SU-DHL-6 (cell line): ENCODE measurements at regions not wholly inside any gene's neighbourhood (a gene's known extent, or its start where the extent isn't known, plus 50 kb on each side); places are given as distances from the start of the nearest gene placed in this dataset.

Experiments used
- H2AFZ ChIP-seq: fragments of 200-600 bp; sonication (generic); 2 replicates; pipeline ENCODE4 v1.6.1; 2014; ENCODE audit warnings: low read depth, mild to moderate bottlenecking, moderate library complexity, mixed read lengths, antibody characterized with exemption, low read length; ENCODE audit not compliant: severe bottlenecking
- H3F3A ChIP-seq: fragments of 200-600 bp; shearing (Covaris generic); 2 replicates; pipeline ENCODE4 v1.6.0; 2016; ENCODE audit warnings: antibody characterized with exemption, mild to moderate bottlenecking; ENCODE audit not compliant: insufficient read depth
- H3K27ac ChIP-seq: fragments of 200-600 bp; sonication (generic); 2 replicates; pipeline ENCODE4 v1.5.1; 2016; ENCODE audit warnings: low read depth, mild to moderate bottlenecking, low read length, moderate library complexity, mixed read lengths
- H3K27me3 ChIP-seq: fragments of 200-600 bp; sonication (generic), shearing (Covaris generic); 2 replicates; pipeline ENCODE4 v1.6.0; 2014; ENCODE audit warnings: mild to moderate bottlenecking, low read length
- H3K36me3 ChIP-seq: fragments of 200-600 bp; sonication (generic); 2 replicates; pipeline ENCODE4 v1.6.1; 2014; ENCODE audit warnings: mild to moderate bottlenecking, low read length, mixed read lengths
- H3K4me2 ChIP-seq: fragments of 300-600, 200-600 bp; shearing (Covaris generic), sonication (generic); 2 replicates; pipeline ENCODE4 v1.6.0; 2014; ENCODE audit warnings: low read length, low read depth, mild to moderate bottlenecking; ENCODE audit not compliant: poor library complexity, severe bottlenecking
- H3K4me3 ChIP-seq: fragments of 200-600 bp; sonication (generic); 2 replicates; pipeline ENCODE4 v1.5.1; 2014; ENCODE audit warnings: antibody characterized with exemption, low read length, mild to moderate bottlenecking, mixed read lengths; ENCODE audit not compliant: insufficient read depth, poor library complexity, severe bottlenecking
- H3K79me2 ChIP-seq: fragments of 200-600 bp; sonication (generic); 2 replicates; pipeline ENCODE4 v1.6.1; 2014; ENCODE audit warnings: mild to moderate bottlenecking, low read length, moderate library complexity; ENCODE audit not compliant: insufficient read depth
- H3K9ac ChIP-seq: fragments of 200-600 bp; sonication (generic); 2 replicates; pipeline ENCODE4 v1.7.0; 2014; ENCODE audit warnings: mild to moderate bottlenecking, low read length
- H3K9me2 ChIP-seq: fragments of 200-600 bp; sonication (generic); replicated peaks from 2 replicates; pipeline ENCODE4 v1.6.1; 2014; ENCODE audit warnings: low read length; ENCODE audit not compliant: insufficient read depth
- H3K9me3 ChIP-seq: fragments of 200-600 bp; sonication (generic); 2 replicates; pipeline ENCODE4 v1.6.1; 2014; ENCODE audit warnings: low read length, mixed read lengths; ENCODE audit not compliant: insufficient read depth
- H4K20me1 ChIP-seq: fragments of 200-600 bp; sonication (generic); 2 replicates; pipeline ENCODE4 v1.6.1; 2014; ENCODE audit warnings: low read depth, mild to moderate bottlenecking, antibody characterized with exemption, low read length, moderate library complexity, mixed read lengths
- EZH2phosphoT487 ChIP-seq: fragments of 200-600 bp; sonication (generic), shearing (Covaris generic); conservative IDR thresholded peaks from 2 replicates; pipeline ENCODE4 v1.6.1; 2018; ENCODE audit warnings: mild to moderate bottlenecking, antibody characterized with exemption, low read length, moderate library complexity, mixed read lengths
- TF ChIP-seq, protein P1 (sequence below): fragments of 200-600 bp; sonication (generic); IDR thresholded peaks from one replicate; pipeline ENCODE4 v1.5.1; 2017; ENCODE audit warnings: antibody characterized with exemption, mild to moderate bottlenecking, low read length, moderate library complexity; ENCODE audit not compliant: insufficient read depth, poor library complexity, severe bottlenecking

DNA sequence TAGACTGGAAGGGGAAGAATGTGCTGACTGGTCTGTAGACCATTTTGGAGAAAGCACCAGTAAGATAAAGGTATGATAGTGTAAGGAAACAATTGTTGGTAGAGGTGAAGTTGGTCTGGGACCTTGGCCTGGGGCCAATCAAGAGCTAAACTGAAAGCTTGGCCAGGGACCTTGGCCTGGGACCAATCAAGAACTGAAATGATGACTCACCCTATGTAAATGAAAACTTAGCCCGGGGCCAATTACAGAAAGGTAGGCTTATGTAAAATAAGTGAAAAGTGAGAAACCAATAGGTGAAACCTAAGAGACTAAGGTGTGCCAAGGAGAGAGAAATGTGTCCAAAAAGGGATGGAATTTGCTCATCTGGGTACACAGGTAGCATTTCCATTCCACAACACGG is 776.0 kb downstream of the C12orf50 start:
- no peak overlapping the region for H3K9ac ChIP-seq
- no peaks in the 10 kb centered on the region for H3F3A ChIP-seq
- no peak overlapping the region for H3K4me3 ChIP-seq
- H3K4me2 ChIP-seq, result no peak overlapping the region
- no peaks in the 10 kb centered on the region for H3K36me3 ChIP-seq
- TF ChIP-seq, protein P1, sequence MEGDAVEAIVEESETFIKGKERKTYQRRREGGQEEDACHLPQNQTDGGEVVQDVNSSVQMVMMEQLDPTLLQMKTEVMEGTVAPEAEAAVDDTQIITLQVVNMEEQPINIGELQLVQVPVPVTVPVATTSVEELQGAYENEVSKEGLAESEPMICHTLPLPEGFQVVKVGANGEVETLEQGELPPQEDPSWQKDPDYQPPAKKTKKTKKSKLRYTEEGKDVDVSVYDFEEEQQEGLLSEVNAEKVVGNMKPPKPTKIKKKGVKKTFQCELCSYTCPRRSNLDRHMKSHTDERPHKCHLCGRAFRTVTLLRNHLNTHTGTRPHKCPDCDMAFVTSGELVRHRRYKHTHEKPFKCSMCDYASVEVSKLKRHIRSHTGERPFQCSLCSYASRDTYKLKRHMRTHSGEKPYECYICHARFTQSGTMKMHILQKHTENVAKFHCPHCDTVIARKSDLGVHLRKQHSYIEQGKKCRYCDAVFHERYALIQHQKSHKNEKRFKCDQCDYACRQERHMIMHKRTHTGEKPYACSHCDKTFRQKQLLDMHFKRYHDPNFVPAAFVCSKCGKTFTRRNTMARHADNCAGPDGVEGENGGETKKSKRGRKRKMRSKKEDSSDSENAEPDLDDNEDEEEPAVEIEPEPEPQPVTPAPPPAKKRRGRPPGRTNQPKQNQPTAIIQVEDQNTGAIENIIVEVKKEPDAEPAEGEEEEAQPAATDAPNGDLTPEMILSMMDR, result no peak
- TF ChIP-seq EZH2phosphoT487, result no peak
- H3K9me2 ChIP-seq, result no peaks in the 10 kb centered on the region
- H3K9me3 ChIP-seq, result no peaks in the 10 kb centered on the region
- no peak overlapping the region for H2AFZ ChIP-seq
- H3K79me2 ChIP-seq, result no peaks in the 10 kb centered on the region
- no peaks in the 10 kb centered on the region for H3K27me3 ChIP-seq
- no peaks in the 10 kb centered on the region for H4K20me1 ChIP-seq
- no peak overlapping the region for H3K27ac ChIP-seq

DNA sequence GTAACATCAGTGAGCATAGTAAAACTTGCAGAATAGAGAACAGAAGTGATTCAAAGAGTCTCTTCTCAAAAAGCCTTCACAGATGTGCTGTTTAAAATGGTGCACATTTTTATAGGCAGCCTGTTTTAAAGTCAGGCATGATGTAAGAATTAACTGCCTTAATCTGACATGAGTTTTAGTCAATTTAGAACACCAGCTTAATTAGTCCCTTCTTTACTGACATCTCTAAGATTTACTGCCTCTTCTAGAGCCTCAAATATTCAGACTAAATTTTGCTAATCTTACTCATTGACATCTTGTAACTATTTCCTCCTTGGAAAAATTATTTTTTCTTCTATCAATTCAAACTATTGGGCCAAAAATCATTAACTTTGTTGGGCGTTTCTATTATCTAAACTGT is 782.5 kb downstream of the C12orf50 start:
- Histone ChIP-seq H3K9me2 (no peaks in the 10 kb centered on the region), H3K4me2 (no peak overlapping the region), H3K27me3 (no peaks in the 10 kb centered on the region), H3F3A (no peaks in the 10 kb centered on the region), H3K36me3 (no peaks in the 10 kb centered on the region), H3K4me3 (no peak overlapping the region), H2AFZ (no peak overlapping the region), H4K20me1 (no peaks in the 10 kb centered on the region), H3K27ac (no peak overlapping the region), H3K9me3 (no peaks in the 10 kb centered on the region), H3K9ac (no peak overlapping the region), H3K79me2 (no peaks in the 10 kb centered on the region)
- TF ChIP-seq, protein P1, result no peak
- no peak for TF ChIP-seq EZH2phosphoT487

DNA sequence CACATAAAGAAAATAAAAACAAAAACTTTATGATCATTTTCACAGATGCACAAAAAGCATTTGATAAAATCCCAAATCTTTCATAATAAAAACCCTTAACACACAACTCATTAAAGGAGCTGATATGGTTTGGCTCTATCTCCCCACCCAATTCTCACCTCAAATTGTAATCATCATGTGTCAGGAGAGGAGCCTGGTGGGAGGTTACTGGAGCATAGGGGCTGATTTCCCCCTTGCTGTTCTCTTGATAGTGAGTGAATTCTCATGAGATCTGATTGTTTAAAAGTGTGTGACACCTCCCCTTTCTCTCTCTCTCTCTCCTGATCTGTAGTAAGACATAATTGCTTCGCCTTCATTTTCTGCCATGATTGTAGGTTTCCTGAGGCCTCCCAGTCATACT is 790.7 kb downstream of the C12orf50 start:
- Histone ChIP-seq H3K9ac (no peak overlapping the region), H3F3A (no peaks in the 10 kb centered on the region), H3K9me3 (no peaks in the 10 kb centered on the region), H2AFZ (no peak overlapping the region), H3K4me3 (no peak overlapping the region), H4K20me1 (no peaks in the 10 kb centered on the region), H3K36me3 (no peaks in the 10 kb centered on the region), H3K27me3 (no peaks in the 10 kb centered on the region), H3K27ac (no peak overlapping the region), H3K79me2 (no peaks in the 10 kb centered on the region), H3K9me2 (no peaks in the 10 kb centered on the region), H3K4me2 (no peak overlapping the region)
- no peak for TF ChIP-seq EZH2phosphoT487
- TF ChIP-seq, protein P1, result no peak

DNA sequence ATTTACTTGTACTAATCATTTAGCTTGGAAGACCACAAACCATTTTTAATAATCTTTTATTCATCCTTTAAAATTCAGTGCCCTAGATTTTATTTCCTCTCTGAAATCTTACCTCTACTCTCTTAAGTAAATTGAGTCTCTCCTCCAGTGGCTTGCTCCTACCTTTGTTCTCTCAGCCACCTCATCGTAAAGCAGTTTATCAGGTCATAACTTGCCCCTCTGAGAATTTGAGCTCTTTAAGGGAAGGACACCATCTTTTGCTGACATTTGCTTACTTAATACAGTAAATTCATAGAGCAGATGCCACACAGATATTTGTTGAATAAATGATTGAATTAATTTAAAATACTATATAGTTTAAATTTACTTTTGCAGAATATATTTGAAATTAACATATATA is 794.3 kb downstream of the C12orf50 start:
- no peaks in the 10 kb centered on the region for H3K27me3 ChIP-seq
- H3K9me3 ChIP-seq, result no peaks in the 10 kb centered on the region
- H4K20me1 ChIP-seq, result no peaks in the 10 kb centered on the region
- H3K9ac ChIP-seq, result no peak overlapping the region
- H3K36me3 ChIP-seq, result no peaks in the 10 kb centered on the region
- TF ChIP-seq, protein P1, result no peak
- TF ChIP-seq EZH2phosphoT487, result no peak
- no peak overlapping the region for H3K4me3 ChIP-seq
- H3K79me2 ChIP-seq, result no peaks in the 10 kb centered on the region
- no peaks in the 10 kb centered on the region for H3F3A ChIP-seq
- H3K4me2 ChIP-seq, result no peak overlapping the region
- no peak overlapping the region for H3K27ac ChIP-seq
- no peaks in the 10 kb centered on the region for H3K9me2 ChIP-seq
- no peak overlapping the region for H2AFZ ChIP-seq
